Osteoblast (primary cell): ENCODE measurements at regions not wholly inside any gene's neighbourhood (a gene's known extent, or its start where the extent isn't known, plus 50 kb on each side); places are given as distances from the start of the nearest gene placed in this dataset.

ENCODE experiments used
- DNase-seq: peaks from one replicate; pipeline ENCODE4 v3.0.0; 2011; ENCODE audit warnings: low spot score, mixed read lengths; ENCODE audit not compliant: insufficient read length; ENCODE audit errors: missing footprints
- H2AFZ ChIP-seq: 2 replicates; pipeline ENCODE4 v1.6.0; 2011; ENCODE audit warnings: mild to moderate bottlenecking, low read length
- H3K27ac ChIP-seq: 2 replicates; pipeline ENCODE4 v1.5.1; 2011; ENCODE audit warnings: mild to moderate bottlenecking, low read depth, low read length, moderate library complexity
- H3K27me3 ChIP-seq: 2 replicates; pipeline ENCODE4 v1.6.0; 2012; ENCODE audit warnings: mild to moderate bottlenecking, control low read depth, inconsistent platforms, low read length, moderate library complexity; ENCODE audit not compliant: insufficient read depth
- H3K36me3 ChIP-seq: 2 replicates; pipeline ENCODE4 v1.5.1; 2011; ENCODE audit warnings: mild to moderate bottlenecking, low read length, control low read depth, moderate library complexity; ENCODE audit not compliant: insufficient read depth
- H3K4me1 ChIP-seq: 2 replicates; pipeline ENCODE4 v1.5.1; 2011; ENCODE audit warnings: mild to moderate bottlenecking, low read length, control low read depth, moderate library complexity; ENCODE audit not compliant: insufficient read depth
- H3K4me2 ChIP-seq: 2 replicates; pipeline ENCODE4 v1.6.0; 2011; ENCODE audit warnings: mild to moderate bottlenecking, low read length; ENCODE audit not compliant: insufficient read depth
- H3K4me3 ChIP-seq: fragments of 200-600 bp; sonication (generic); 3 replicates; pipeline ENCODE4 v1.5.1; 2012; ENCODE audit warnings: mild to moderate bottlenecking, low read length, inconsistent platforms; ENCODE audit not compliant: insufficient read depth
- H3K79me2 ChIP-seq: 2 replicates; pipeline ENCODE4 v1.6.0; 2012; ENCODE audit warnings: mild to moderate bottlenecking, low read length, control low read depth, inconsistent platforms; ENCODE audit not compliant: insufficient read depth
- H3K9me3 ChIP-seq: 2 replicates; pipeline ENCODE4 v1.5.1; 2011; ENCODE audit warnings: low read depth, low read length, control low read depth
- H4K20me1 ChIP-seq: 2 replicates; pipeline ENCODE4 v1.6.0; 2012; ENCODE audit warnings: mild to moderate bottlenecking, low read length, control low read depth; ENCODE audit not compliant: insufficient read depth
- TF ChIP-seq, protein P1 (sequence below): IDR thresholded peaks from 2 replicates; pipeline ENCODE4 v1.5.1; 2011; ENCODE audit warnings: mild to moderate bottlenecking, low read depth, low read length, moderate library complexity; ENCODE audit errors: extremely low read depth

DNA sequence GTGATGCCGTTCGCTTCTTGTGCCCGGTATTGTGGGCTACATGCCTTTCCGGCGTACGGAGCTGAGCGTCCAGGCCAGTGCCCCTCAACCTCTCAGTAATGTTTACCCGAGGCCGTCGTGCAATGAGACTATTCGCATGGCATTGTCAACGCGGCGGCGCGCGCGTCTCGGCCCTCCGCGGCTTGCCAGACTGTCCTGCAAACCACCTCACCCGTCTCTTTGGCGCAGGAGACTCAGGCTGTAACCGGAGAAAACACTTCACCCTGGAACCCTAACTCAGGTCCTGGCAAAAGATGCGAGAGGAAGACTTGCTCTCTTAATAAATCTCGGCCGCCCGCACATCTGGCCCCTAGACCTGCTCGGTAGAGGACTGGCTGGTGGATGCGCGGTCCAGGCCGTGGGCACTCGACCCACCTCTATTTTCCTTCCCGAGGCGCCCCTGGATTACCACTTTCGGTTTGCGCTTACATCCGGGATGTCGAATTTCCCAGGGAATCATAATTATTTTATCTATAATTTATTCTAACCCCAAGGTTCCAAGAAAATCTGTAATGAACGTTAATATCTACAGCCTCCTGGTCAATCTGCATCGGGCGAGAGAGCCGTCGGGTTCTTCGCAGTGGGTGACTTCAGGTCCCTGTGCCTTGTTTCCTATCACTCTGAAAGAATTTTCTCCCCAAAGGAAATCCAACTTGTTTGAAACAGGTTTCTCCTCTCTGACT is 71.8 kb upstream of the POLG start:
- H4K20me1 ChIP-seq = peaks cover 4% of the 10 kb centered on the region
- no peak overlapping the region for H3K27ac ChIP-seq
- no peaks in the 10 kb centered on the region for H3K79me2 ChIP-seq
- peak; percentile 76 for DNase-seq
- H3K4me2 ChIP-seq = peak overlapping the region; percentile 40
- no peak overlapping the region for H2AFZ ChIP-seq
- TF ChIP-seq, protein P1, sequence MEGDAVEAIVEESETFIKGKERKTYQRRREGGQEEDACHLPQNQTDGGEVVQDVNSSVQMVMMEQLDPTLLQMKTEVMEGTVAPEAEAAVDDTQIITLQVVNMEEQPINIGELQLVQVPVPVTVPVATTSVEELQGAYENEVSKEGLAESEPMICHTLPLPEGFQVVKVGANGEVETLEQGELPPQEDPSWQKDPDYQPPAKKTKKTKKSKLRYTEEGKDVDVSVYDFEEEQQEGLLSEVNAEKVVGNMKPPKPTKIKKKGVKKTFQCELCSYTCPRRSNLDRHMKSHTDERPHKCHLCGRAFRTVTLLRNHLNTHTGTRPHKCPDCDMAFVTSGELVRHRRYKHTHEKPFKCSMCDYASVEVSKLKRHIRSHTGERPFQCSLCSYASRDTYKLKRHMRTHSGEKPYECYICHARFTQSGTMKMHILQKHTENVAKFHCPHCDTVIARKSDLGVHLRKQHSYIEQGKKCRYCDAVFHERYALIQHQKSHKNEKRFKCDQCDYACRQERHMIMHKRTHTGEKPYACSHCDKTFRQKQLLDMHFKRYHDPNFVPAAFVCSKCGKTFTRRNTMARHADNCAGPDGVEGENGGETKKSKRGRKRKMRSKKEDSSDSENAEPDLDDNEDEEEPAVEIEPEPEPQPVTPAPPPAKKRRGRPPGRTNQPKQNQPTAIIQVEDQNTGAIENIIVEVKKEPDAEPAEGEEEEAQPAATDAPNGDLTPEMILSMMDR = no peak
- H3K36me3 ChIP-seq = no peaks in the 10 kb centered on the region
- H3K9me3 ChIP-seq = no peaks in the 10 kb centered on the region
- H3K4me3 ChIP-seq = peak overlapping the region; percentile 24
- peaks cover 10% of the 10 kb centered on the region for H3K4me1 ChIP-seq
- H3K27me3 ChIP-seq = peaks cover 100% of the 10 kb centered on the region

DNA sequence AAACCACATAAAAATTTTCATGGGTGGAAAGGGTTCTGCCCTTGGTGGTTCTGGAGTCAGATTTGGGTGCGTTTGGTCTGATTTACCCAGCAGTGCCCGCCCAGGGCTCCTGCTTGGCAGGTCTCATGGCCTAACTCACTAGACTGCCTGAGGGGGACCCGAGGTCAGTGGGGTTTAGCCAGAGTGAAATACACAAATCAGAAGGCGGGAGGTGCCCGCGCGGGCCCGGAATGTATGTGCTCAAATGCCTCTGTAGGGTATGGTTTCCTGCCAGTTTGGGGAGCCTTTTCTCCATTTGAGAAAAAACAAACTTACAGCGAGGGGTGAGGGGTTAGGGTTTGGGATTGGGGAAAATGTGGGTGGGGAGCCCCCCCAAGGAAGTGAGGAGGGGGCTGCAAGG is 70.9 kb upstream of the POLG start:
- H3K4me2 ChIP-seq = no peak overlapping the region
- no peak overlapping the region for H2AFZ ChIP-seq
- DNase-seq = no peak
- peaks cover 100% of the 10 kb centered on the region for H3K27me3 ChIP-seq
- H3K4me1 ChIP-seq = peaks cover 10% of the 10 kb centered on the region
- peaks cover 6% of the 10 kb centered on the region for H4K20me1 ChIP-seq
- H3K79me2 ChIP-seq = no peaks in the 10 kb centered on the region
- H3K27ac ChIP-seq = no peak overlapping the region
- TF ChIP-seq, protein P1 = no peak
- no peaks in the 10 kb centered on the region for H3K9me3 ChIP-seq
- H3K4me3 ChIP-seq = no peak overlapping the region
- no peaks in the 10 kb centered on the region for H3K36me3 ChIP-seq

DNA sequence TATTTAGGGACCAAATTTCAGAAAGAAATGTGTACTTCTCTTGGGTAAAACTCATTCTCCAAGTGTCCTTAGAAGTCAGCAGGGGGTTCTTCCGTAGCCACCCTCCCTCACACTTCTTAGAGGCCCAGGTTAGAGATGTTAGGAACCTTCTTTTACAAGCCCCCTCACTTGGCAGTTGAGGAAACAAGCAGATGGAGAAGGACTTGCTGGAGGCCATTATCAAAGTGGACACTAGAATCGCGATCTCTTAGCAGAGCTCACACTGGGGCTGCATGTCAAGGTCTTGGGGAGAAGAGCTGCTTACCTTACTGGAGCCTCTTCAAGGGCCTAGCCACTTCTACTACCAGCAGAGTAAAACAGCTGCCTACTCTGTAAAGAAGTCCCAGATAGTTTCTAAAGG is 69.4 kb upstream of the POLG start:
- TF ChIP-seq, protein P1 = no peak

DNA sequence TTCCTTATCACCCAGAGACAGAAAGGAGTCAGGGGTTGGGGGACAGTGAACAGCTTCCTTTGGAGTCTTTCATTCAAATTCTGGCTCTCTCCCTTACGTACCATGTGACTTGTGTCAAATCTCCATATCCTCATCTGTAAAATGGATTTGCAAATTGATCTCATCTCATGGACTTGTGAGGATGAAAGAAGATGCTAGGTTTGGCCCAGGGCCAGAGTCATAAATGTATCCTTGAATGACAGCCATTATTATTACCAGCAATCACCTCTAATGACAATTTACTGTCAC is 67.8 kb upstream of the POLG start:
- Histone ChIP-seq H2AFZ (no peak overlapping the region), H3K36me3 (no peaks in the 10 kb centered on the region), H3K27ac (no peak overlapping the region), H3K9me3 (no peaks in the 10 kb centered on the region), H3K79me2 (no peaks in the 10 kb centered on the region), H4K20me1 (peaks cover 6% of the 10 kb centered on the region), H3K4me2 (no peak overlapping the region), H3K4me1 (peaks cover 6% of the 10 kb centered on the region), H3K27me3 (peaks cover 98% of the 10 kb centered on the region), H3K4me3 (no peak overlapping the region)
- TF ChIP-seq, protein P1 = no peak
- peak; percentile 64 for DNase-seq

More for the DNA sequence above, 69.4 kb upstream of the POLG start:
- no peaks in the 10 kb centered on the region for H3K79me2 ChIP-seq
- H3K27ac ChIP-seq = no peak overlapping the region
- H3K4me1 ChIP-seq = peaks cover 10% of the 10 kb centered on the region
- DNase-seq = no peak
- peaks cover 98% of the 10 kb centered on the region for H3K27me3 ChIP-seq
- no peaks in the 10 kb centered on the region for H3K9me3 ChIP-seq
- H3K4me2 ChIP-seq = no peak overlapping the region
- H3K36me3 ChIP-seq = no peaks in the 10 kb centered on the region
- H2AFZ ChIP-seq = no peak overlapping the region
- no peak overlapping the region for H3K4me3 ChIP-seq
- peaks cover 4% of the 10 kb centered on the region for H4K20me1 ChIP-seq
